ENCODE measurements at regions not wholly inside any gene's neighbourhood (a gene's known extent, or its start where the extent isn't known, plus 50 kb on each side); places are given as distances from the start of the nearest gene placed in this dataset.

- no peak for TF ChIP-seq CTCF (conservative IDR thresholded peaks at IDR 0.05 in 1 of 2, IDR thresholded peaks at IDR 0.05 in 1 of 2; ENCODE audit: low read depth in 1 of 2, low read length in 2 of 2)
Measured at GRCh38 chr5:162996053-162996452, 441.3 kb upstream of the CCNG1 start.

DNA sequence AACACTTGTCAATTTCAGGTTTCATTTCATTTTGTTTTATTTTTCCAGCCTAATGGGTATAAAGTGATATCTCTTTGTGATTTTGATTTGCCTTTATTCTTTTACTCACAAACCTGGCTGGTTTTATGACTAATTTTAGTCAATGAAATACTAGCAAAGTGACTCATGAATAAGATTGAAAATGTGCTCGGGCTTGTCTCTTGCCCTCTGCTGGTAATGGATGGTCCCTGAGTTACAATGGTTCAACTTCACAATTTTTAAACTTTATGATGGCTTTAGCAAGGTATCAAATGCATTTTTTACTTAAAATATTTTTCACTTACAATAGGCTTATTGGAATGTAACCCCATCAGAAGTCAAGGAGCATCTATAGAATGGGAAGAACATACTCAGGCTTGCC, 431.4 kb upstream of the CCNG1 start:
- no peak overlapping the region for H3K9ac ChIP-seq (ENCODE audit: insufficient read depth, low read length)
- H2AFZ ChIP-seq (ENCODE audit: low read length) = no peak overlapping the region
- DNase-seq (ENCODE audit: low read depth in 2 of 2) = peak in 1 of 2 donors; percentile 1
- no peaks in the 10 kb centered on the region for H4K20me1 ChIP-seq (ENCODE audit: control insufficient read depth, extremely low read depth, insufficient read depth, low read length)
- no peaks in the 10 kb centered on the region for H3K36me3 ChIP-seq (ENCODE audit: control insufficient read depth, insufficient read depth, low read length)
- H3K27ac ChIP-seq (ENCODE audit: insufficient read depth, low read length) = no peak overlapping the region
- H3K9me3 ChIP-seq (ENCODE audit: control insufficient read depth, insufficient read depth, low read depth, low read length) = no peaks in the 10 kb centered on the region
- H3K4me2 ChIP-seq (ENCODE audit: extremely low read depth, insufficient read depth, low read length) = no peak overlapping the region
- no peaks in the 10 kb centered on the region for H3K4me1 ChIP-seq (ENCODE audit: control insufficient read depth, extremely low read depth, insufficient read depth, low read length)
- TF ChIP-seq CTCF (conservative IDR thresholded peaks at IDR 0.05 in 1 of 2, IDR thresholded peaks at IDR 0.05 in 1 of 2; ENCODE audit: low read depth in 1 of 2, low read length in 2 of 2) (no peak), EZH2 (IDR thresholded peaks at IDR 0.05; ENCODE audit: low read length, missing control alignments) (no peak)
- H3K4me3 ChIP-seq (replicated peaks in 1 of 4; ENCODE audit: control extremely low read depth in 1 of 4, insufficient read depth in 1 of 4, low read depth in 3 of 4, low read length in 4 of 4) = no peak overlapping the region
- no peaks in the 10 kb centered on the region for H3K79me2 ChIP-seq (ENCODE audit: control insufficient read depth, insufficient read depth, low read length)
- no peaks in the 10 kb centered on the region for H3K27me3 ChIP-seq (ENCODE audit: control insufficient read depth, insufficient read depth, low read length)

More at GRCh38 chr5:162996053-162996452, 441.3 kb upstream of the CCNG1 start:
- Histone ChIP-seq H3K36me3 (ENCODE audit: control insufficient read depth, insufficient read depth, low read length) (no peaks in the 10 kb centered on the region), H3K4me2 (ENCODE audit: extremely low read depth, insufficient read depth, low read length) (no peak overlapping the region), H3K27me3 (ENCODE audit: control insufficient read depth, insufficient read depth, low read length) (no peaks in the 10 kb centered on the region), H2AFZ (ENCODE audit: low read length) (no peak overlapping the region), H3K79me2 (ENCODE audit: control insufficient read depth, insufficient read depth, low read length) (no peaks in the 10 kb centered on the region), H3K9ac (ENCODE audit: insufficient read depth, low read length) (no peak overlapping the region), H3K4me3 (replicated peaks in 1 of 4; ENCODE audit: control extremely low read depth in 1 of 4, insufficient read depth in 1 of 4, low read depth in 3 of 4, low read length in 4 of 4) (no peak overlapping the region), H3K4me1 (ENCODE audit: control insufficient read depth, extremely low read depth, insufficient read depth, low read length) (no peaks in the 10 kb centered on the region), H3K9me3 (ENCODE audit: control insufficient read depth, insufficient read depth, low read depth, low read length) (no peaks in the 10 kb centered on the region), H4K20me1 (ENCODE audit: control insufficient read depth, extremely low read depth, insufficient read depth, low read length) (no peaks in the 10 kb centered on the region), H3K27ac (ENCODE audit: insufficient read depth, low read length) (no peak overlapping the region)
- no peak for DNase-seq (ENCODE audit: low read depth in 2 of 2)

DNA sequence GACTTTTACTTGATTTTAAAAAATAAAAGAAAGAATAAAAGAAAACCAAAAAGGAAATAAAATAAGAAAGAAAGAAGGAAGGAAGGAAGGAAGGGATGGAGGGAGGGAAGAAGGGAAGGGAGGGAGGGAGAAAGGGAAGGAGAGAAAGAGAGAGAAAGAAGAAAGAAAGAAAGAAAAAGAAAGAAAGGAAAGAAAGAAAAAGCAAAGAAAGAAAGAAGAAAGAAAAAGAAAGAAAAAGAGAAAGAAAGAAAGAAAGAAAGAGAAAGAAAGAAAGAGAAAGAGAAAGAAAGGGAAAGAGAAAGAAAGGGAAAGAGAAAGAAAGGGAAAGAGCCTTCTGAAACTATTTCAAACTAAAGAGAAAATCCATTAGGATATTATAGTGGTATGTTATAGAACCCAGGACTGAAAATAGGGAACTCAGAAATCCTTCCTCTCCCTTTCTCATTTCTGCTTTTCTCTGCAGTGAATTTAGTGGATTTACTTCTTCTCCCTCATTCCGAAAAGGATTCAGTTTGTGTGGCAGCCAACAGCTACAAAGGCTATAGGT, 414.7 kb upstream of the CCNG1 start:
- no peak overlapping the region for H3K4me3 ChIP-seq (replicated peaks in 1 of 4; ENCODE audit: control extremely low read depth in 1 of 4, insufficient read depth in 1 of 4, low read depth in 3 of 4, low read length in 4 of 4)
- H3K79me2 ChIP-seq (ENCODE audit: control insufficient read depth, insufficient read depth, low read length) = no peaks in the 10 kb centered on the region
- H2AFZ ChIP-seq (ENCODE audit: low read length) = no peak overlapping the region
- DNase-seq (ENCODE audit: low read depth in 2 of 2) = no peak
- no peaks in the 10 kb centered on the region for H3K36me3 ChIP-seq (ENCODE audit: control insufficient read depth, insufficient read depth, low read length)
- H3K27me3 ChIP-seq (ENCODE audit: control insufficient read depth, insufficient read depth, low read length) = no peaks in the 10 kb centered on the region
- H3K4me2 ChIP-seq (ENCODE audit: extremely low read depth, insufficient read depth, low read length) = no peak overlapping the region
- H3K9ac ChIP-seq (ENCODE audit: insufficient read depth, low read length) = no peak overlapping the region
- no peak overlapping the region for H3K27ac ChIP-seq (ENCODE audit: insufficient read depth, low read length)
- no peaks in the 10 kb centered on the region for H3K9me3 ChIP-seq (ENCODE audit: control insufficient read depth, insufficient read depth, low read depth, low read length)
- TF ChIP-seq EZH2 (IDR thresholded peaks at IDR 0.05; ENCODE audit: low read length, missing control alignments) = no peak
- no peak for TF ChIP-seq CTCF (conservative IDR thresholded peaks at IDR 0.05 in 1 of 2, IDR thresholded peaks at IDR 0.05 in 1 of 2; ENCODE audit: low read depth in 1 of 2, low read length in 2 of 2)
- H3K4me1 ChIP-seq (ENCODE audit: control insufficient read depth, extremely low read depth, insufficient read depth, low read length) = no peaks in the 10 kb centered on the region
- no peaks in the 10 kb centered on the region for H4K20me1 ChIP-seq (ENCODE audit: control insufficient read depth, extremely low read depth, insufficient read depth, low read length)
